Activated naive CD8-positive, alpha-beta T cell treated with anti-CD3 and anti-CD28 coated beads, Interleukin-2, amount 10 ng/mL, durations not matched to agents 7 days and 5 days (primary cell): ENCODE measurements at regions not wholly inside any gene's neighbourhood (a gene's known extent, or its start where the extent isn't known, plus 50 kb on each side); places are given as distances from the start of the nearest gene placed in this dataset.

ENCODE experiments used
- ATAC-seq: fragments of 150-1000 bp; cut with Tn5 transposase; one replicate; pipeline ENCODE4 v1.10.0; 2021; ENCODE audit warnings: low read depth, moderate library complexity
- POLR2A ChIA-PET: fragments of 350-600 bp; sonication (Branson Sonifier 250); formaldehyde crosslinking; loops from one replicate; lab custom pipeline; 2021; ENCODE audit warnings: antibody characterized with exemption; lab: Charles Lee
- DNase-seq: peaks from one replicate; pipeline ENCODE4 v3.0.0; 2021
- H3K27ac Mint-ChIP-seq: one replicate; pipeline ENCODE4 v1.8.0; 2022; ENCODE audit warnings: mild to moderate bottlenecking, mixed read lengths
- H3K27me3 Mint-ChIP-seq: one replicate; pipeline ENCODE4 v1.8.0; 2022; ENCODE audit warnings: mild to moderate bottlenecking, moderate library complexity, mixed read lengths
- H3K36me3 Mint-ChIP-seq: one replicate; pipeline ENCODE4 v1.8.0; 2021; ENCODE audit warnings: mild to moderate bottlenecking, mixed read lengths
- H3K4me1 Mint-ChIP-seq: one replicate; pipeline ENCODE4 v1.8.0; 2021; ENCODE audit warnings: mixed read lengths
- H3K4me3 Mint-ChIP-seq: one replicate; pipeline ENCODE4 v1.8.0; 2022; ENCODE audit warnings: mild to moderate bottlenecking, moderate library complexity, mixed read lengths
- H3K9me3 Mint-ChIP-seq: one replicate; pipeline ENCODE4 v1.8.0; 2021; ENCODE audit warnings: mixed read lengths

- no peaks in the 10 kb centered on the region for H3K36me3 Mint-ChIP-seq
- H3K9me3 Mint-ChIP-seq: no peaks in the 10 kb centered on the region
- H3K27ac Mint-ChIP-seq: no peak overlapping the region
- peaks cover 2% of the 10 kb centered on the region for H3K27me3 Mint-ChIP-seq
- no peaks in the 10 kb centered on the region for H3K4me1 Mint-ChIP-seq
- POLR2A ChIA-PET: no interaction called here
- ATAC-seq: no peak
- H3K4me3 Mint-ChIP-seq: no peak overlapping the region
- DNase-seq: no peak
These were observed 82.8 kb downstream of the MAFB start for GRCh38 chr20:40606237-40606636.

GRCh38 chr20:40604416-40604815 lies 84.6 kb downstream of the MAFB start:
- Mint-ChIP-seq H3K27ac (no peak overlapping the region), H3K4me3 (no peak overlapping the region), H3K36me3 (no peaks in the 10 kb centered on the region), H3K9me3 (no peaks in the 10 kb centered on the region), H3K27me3 (peaks cover 2% of the 10 kb centered on the region), H3K4me1 (no peaks in the 10 kb centered on the region)
- no peak for ATAC-seq
- POLR2A ChIA-PET: no interaction called here
- no peak for DNase-seq

- no peak for ATAC-seq
- H3K4me3 Mint-ChIP-seq: no peak overlapping the region
- no peaks in the 10 kb centered on the region for H3K4me1 Mint-ChIP-seq
- POLR2A ChIA-PET: no interaction called here
- H3K27ac Mint-ChIP-seq: no peak overlapping the region
- no peak for DNase-seq
- H3K27me3 Mint-ChIP-seq: peaks cover 2% of the 10 kb centered on the region
- H3K36me3 Mint-ChIP-seq: no peaks in the 10 kb centered on the region
- peaks cover 2% of the 10 kb centered on the region for H3K9me3 Mint-ChIP-seq
These were observed 85.9 kb downstream of the MAFB start for GRCh38 chr20:40603057-40603651.

GRCh38 chr20:40602381-40602780 lies 86.7 kb downstream of the MAFB start:
- H3K4me3 Mint-ChIP-seq: no peak overlapping the region
- H3K9me3 Mint-ChIP-seq: peaks cover 2% of the 10 kb centered on the region
- H3K36me3 Mint-ChIP-seq: no peaks in the 10 kb centered on the region
- POLR2A ChIA-PET: no interaction called here
- ATAC-seq (no peak), DNase-seq (no peak)
- H3K27ac Mint-ChIP-seq: no peak overlapping the region
- peaks cover 2% of the 10 kb centered on the region for H3K27me3 Mint-ChIP-seq
- H3K4me1 Mint-ChIP-seq: no peaks in the 10 kb centered on the region

- no peak for ATAC-seq
- Mint-ChIP-seq H3K27ac (no peak overlapping the region), H3K9me3 (peaks cover 2% of the 10 kb centered on the region), H3K36me3 (no peaks in the 10 kb centered on the region), H3K4me3 (no peak overlapping the region), H3K27me3 (peaks cover 2% of the 10 kb centered on the region), H3K4me1 (no peaks in the 10 kb centered on the region)
- POLR2A ChIA-PET: no interaction called here
- no peak for DNase-seq
These were observed 88.4 kb downstream of the MAFB start for GRCh38 chr20:40600441-40601219.

GRCh38 chr20:40599987-40600386 lies 89.0 kb downstream of the MAFB start:
- ATAC-seq: no peak
- POLR2A ChIA-PET: no interaction called here
- Mint-ChIP-seq H3K27ac (no peak overlapping the region), H3K36me3 (no peaks in the 10 kb centered on the region), H3K4me3 (no peak overlapping the region), H3K9me3 (peaks cover 3% of the 10 kb centered on the region), H3K4me1 (no peaks in the 10 kb centered on the region), H3K27me3 (peaks cover 4% of the 10 kb centered on the region)
- DNase-seq: no peak

GRCh38 chr20:40592941-40593340 lies 96.1 kb downstream of the MAFB start:
- Mint-ChIP-seq H3K36me3 (no peaks in the 10 kb centered on the region), H3K4me1 (no peaks in the 10 kb centered on the region), H3K9me3 (peaks cover 2% of the 10 kb centered on the region), H3K27me3 (peaks cover 4% of the 10 kb centered on the region), H3K4me3 (no peak overlapping the region), H3K27ac (no peak overlapping the region)
- no peak for DNase-seq
- no peak for ATAC-seq
- POLR2A ChIA-PET: no interaction called here

- DNase-seq (no peak), ATAC-seq (no peak)
- Mint-ChIP-seq H3K9me3 (peaks cover 2% of the 10 kb centered on the region), H3K4me1 (no peaks in the 10 kb centered on the region), H3K36me3 (no peaks in the 10 kb centered on the region), H3K4me3 (no peak overlapping the region), H3K27me3 (peaks cover 4% of the 10 kb centered on the region), H3K27ac (no peak overlapping the region)
- POLR2A ChIA-PET: no interaction called here
These were observed 97.5 kb downstream of the MAFB start for GRCh38 chr20:40591536-40591935.

GRCh38 chr20:40591119-40591518 lies 97.9 kb downstream of the MAFB start:
- no peaks in the 10 kb centered on the region for H3K4me1 Mint-ChIP-seq
- H3K27ac Mint-ChIP-seq: no peak overlapping the region
- DNase-seq: no peak
- no peak overlapping the region for H3K4me3 Mint-ChIP-seq
- H3K27me3 Mint-ChIP-seq: peaks cover 4% of the 10 kb centered on the region
- no peak for ATAC-seq
- H3K9me3 Mint-ChIP-seq: peaks cover 2% of the 10 kb centered on the region
- POLR2A ChIA-PET: no interaction called here
- H3K36me3 Mint-ChIP-seq: no peaks in the 10 kb centered on the region

GRCh38 chr20:40589581-40589980 lies 99.5 kb downstream of the MAFB start:
- Mint-ChIP-seq H3K27me3 (peaks cover 2% of the 10 kb centered on the region), H3K27ac (no peak overlapping the region), H3K36me3 (no peaks in the 10 kb centered on the region), H3K4me1 (no peaks in the 10 kb centered on the region), H3K9me3 (no peaks in the 10 kb centered on the region), H3K4me3 (no peak overlapping the region)
- POLR2A ChIA-PET: no interaction called here
- ATAC-seq (no peak), DNase-seq (no peak)

GRCh38 chr20:40588891-40589290 lies 100.1 kb downstream of the MAFB start:
- H3K4me1 Mint-ChIP-seq: no peaks in the 10 kb centered on the region
- H3K9me3 Mint-ChIP-seq: no peaks in the 10 kb centered on the region
- H3K4me3 Mint-ChIP-seq: no peak overlapping the region
- ATAC-seq (no peak), DNase-seq (no peak)
- H3K27me3 Mint-ChIP-seq: peaks cover 2% of the 10 kb centered on the region
- H3K36me3 Mint-ChIP-seq: no peaks in the 10 kb centered on the region
- H3K27ac Mint-ChIP-seq: no peak overlapping the region
- POLR2A ChIA-PET: no interaction called here

GRCh38 chr20:40587038-40587437 lies 102.0 kb downstream of the MAFB start:
- POLR2A ChIA-PET: no interaction called here
- DNase-seq (no peak), ATAC-seq (no peak)
- no peaks in the 10 kb centered on the region for H3K4me1 Mint-ChIP-seq
- H3K27me3 Mint-ChIP-seq: no peaks in the 10 kb centered on the region
- no peak overlapping the region for H3K4me3 Mint-ChIP-seq
- no peak overlapping the region for H3K27ac Mint-ChIP-seq
- H3K36me3 Mint-ChIP-seq: no peaks in the 10 kb centered on the region
- no peaks in the 10 kb centered on the region for H3K9me3 Mint-ChIP-seq

GRCh38 chr20:40584130-40584809 lies 104.8 kb downstream of the MAFB start:
- no peak for ATAC-seq
- H3K9me3 Mint-ChIP-seq: no peaks in the 10 kb centered on the region
- no peaks in the 10 kb centered on the region for H3K36me3 Mint-ChIP-seq
- no peaks in the 10 kb centered on the region for H3K27me3 Mint-ChIP-seq
- H3K4me1 Mint-ChIP-seq: no peaks in the 10 kb centered on the region
- no peak overlapping the region for H3K27ac Mint-ChIP-seq
- H3K4me3 Mint-ChIP-seq: no peak overlapping the region
- no peak for DNase-seq
- POLR2A ChIA-PET: no interaction called here

GRCh38 chr20:40583636-40584035 lies 105.4 kb downstream of the MAFB start:
- Mint-ChIP-seq H3K4me3 (no peak overlapping the region), H3K27me3 (no peaks in the 10 kb centered on the region), H3K36me3 (no peaks in the 10 kb centered on the region), H3K27ac (no peak overlapping the region), H3K9me3 (no peaks in the 10 kb centered on the region), H3K4me1 (no peaks in the 10 kb centered on the region)
- POLR2A ChIA-PET: no interaction called here
- ATAC-seq: no peak
- DNase-seq: no peak
